H9 (cell line): ENCODE measurements at regions not wholly inside any gene's neighbourhood (a gene's known extent, or its start where the extent isn't known, plus 50 kb on each side); places are given as distances from the start of the nearest gene placed in this dataset.

ENCODE experiments used
- DNase-seq: peaks from one replicate; pipeline ENCODE4 v3.0.0-alpha.2; 2017
- H2AFZ ChIP-seq: one replicate; pipeline ENCODE4 v1.6.1; 2013; ENCODE audit warnings: mild to moderate bottlenecking, low read length, control low read depth, moderate library complexity
- H2AK5ac ChIP-seq: 2 replicates; pipeline ENCODE4 v1.6.1; 2013; ENCODE audit warnings: low read length, control low read depth, mixed read lengths; ENCODE audit not compliant: insufficient read length
- H2BK120ac ChIP-seq: one replicate; pipeline ENCODE4 v1.6.1; 2013; ENCODE audit warnings: low read depth, mild to moderate bottlenecking, low read length, control low read depth, inconsistent platforms; ENCODE audit not compliant: poor library complexity, severe bottlenecking
- H2BK12ac ChIP-seq: 2 replicates; pipeline ENCODE4 v1.6.1; 2013; ENCODE audit warnings: low read length, control low read depth, mixed read lengths, low read depth; ENCODE audit not compliant: insufficient read length
- H2BK15ac ChIP-seq: 2 replicates; pipeline ENCODE4 v1.6.1; 2013; ENCODE audit warnings: low read depth, low read length, control low read depth
- H2BK20ac ChIP-seq: one replicate; pipeline ENCODE4 v1.6.1; 2013; ENCODE audit warnings: low read depth, mild to moderate bottlenecking, low read length, control low read depth, inconsistent platforms; ENCODE audit not compliant: poor library complexity, severe bottlenecking
- H2BK5ac ChIP-seq: 2 replicates; pipeline ENCODE4 v1.6.1; 2013; ENCODE audit warnings: low read length, control low read depth, mixed read lengths; ENCODE audit not compliant: insufficient read length
- H3K14ac ChIP-seq: 2 replicates; pipeline ENCODE4 v1.6.1; 2013; ENCODE audit warnings: low read length, control low read depth; ENCODE audit not compliant: insufficient read depth
- H3K18ac ChIP-seq: 2 replicates; pipeline ENCODE4 v1.6.1; 2013; ENCODE audit warnings: low read depth, mild to moderate bottlenecking, mixed read lengths, low read length, control low read depth; ENCODE audit not compliant: insufficient read length
- H3K23ac ChIP-seq: 2 replicates; pipeline ENCODE4 v1.6.1; 2013; ENCODE audit warnings: low read length, control low read depth, mixed read lengths, low read depth; ENCODE audit not compliant: insufficient read length
- H3K23me2 ChIP-seq: 2 replicates; pipeline ENCODE4 v1.6.1; 2013; ENCODE audit warnings: low read depth, mild to moderate bottlenecking, mixed read lengths, low read length, control low read depth; ENCODE audit not compliant: insufficient read length, poor library complexity, severe bottlenecking
- H3K27ac ChIP-seq: 2 replicates; pipeline ENCODE4 v1.5.1; 2013; ENCODE audit warnings: low read length, control low read depth, mixed read lengths, low read depth; ENCODE audit not compliant: insufficient read length
- H3K27me3 ChIP-seq: 2 replicates; pipeline ENCODE4 v1.6.1; 2013; ENCODE audit warnings: low read length, control low read depth, inconsistent platforms; ENCODE audit not compliant: insufficient read depth
- H3K4ac ChIP-seq: 2 replicates; pipeline ENCODE4 v1.6.1; 2013; ENCODE audit warnings: low read depth, mild to moderate bottlenecking, control low read depth, inconsistent platforms, low read length, moderate library complexity
- H3K4me1 ChIP-seq: 2 replicates; pipeline ENCODE4 v1.6.1; 2013; ENCODE audit warnings: low read length, control low read depth, inconsistent platforms; ENCODE audit not compliant: insufficient read depth
- H3K4me2 ChIP-seq: 2 replicates; pipeline ENCODE4 v1.6.1; 2013; ENCODE audit warnings: low read length, control low read depth, mixed read lengths; ENCODE audit not compliant: insufficient read length, insufficient read depth
- H3K56ac ChIP-seq: 2 replicates; pipeline ENCODE4 v1.6.1; 2013; ENCODE audit warnings: low read depth, mild to moderate bottlenecking, mixed read lengths, low read length, control low read depth; ENCODE audit not compliant: insufficient read length
- H3K79me1 ChIP-seq: 2 replicates; pipeline ENCODE4 v1.6.1; 2013; ENCODE audit warnings: low read depth, mild to moderate bottlenecking, moderate library complexity, low read length, control low read depth, inconsistent platforms; ENCODE audit not compliant: insufficient read depth, poor library complexity, severe bottlenecking
- H3K79me2 ChIP-seq: 2 replicates; pipeline ENCODE4 v1.6.1; 2013; ENCODE audit warnings: low read length, control low read depth, inconsistent platforms; ENCODE audit not compliant: insufficient read depth
- H3K9ac ChIP-seq: 2 replicates; pipeline ENCODE4 v1.6.1; 2013; ENCODE audit warnings: low read length, control low read depth, mixed read lengths; ENCODE audit not compliant: insufficient read length; ENCODE audit errors: extremely low read depth
- H3K9me3 ChIP-seq: one replicate; pipeline ENCODE4 v1.6.1; 2013; ENCODE audit warnings: low read depth, low read length, inconsistent platforms; ENCODE audit not compliant: control insufficient read depth
- H3T11ph ChIP-seq: one replicate; pipeline ENCODE4 v1.6.1; 2013; ENCODE audit warnings: mild to moderate bottlenecking, low read length, control low read depth, inconsistent platforms
- H4K20me1 ChIP-seq: one replicate; pipeline ENCODE4 v1.6.1; 2013; ENCODE audit not compliant: control insufficient read depth, insufficient read length, insufficient read depth
- H4K5ac ChIP-seq: 2 replicates; pipeline ENCODE4 v1.6.1; 2013; ENCODE audit warnings: low read depth, mild to moderate bottlenecking, mixed read lengths, low read length, control low read depth; ENCODE audit not compliant: insufficient read length
- H4K8ac ChIP-seq: replicated peaks from 2 replicates; pipeline ENCODE4 v1.6.1; 2013; ENCODE audit warnings: low read length, control low read depth, mixed read lengths, low read depth; ENCODE audit not compliant: insufficient read length
- H4K91ac ChIP-seq: 2 replicates; pipeline ENCODE4 v1.6.1; 2013; ENCODE audit warnings: low read depth, mild to moderate bottlenecking, moderate library complexity, mixed read lengths, low read length, control low read depth; ENCODE audit not compliant: insufficient read length
- H3K27ac Mint-ChIP-seq, 3 experiments: 2 replicates in 2 of 3; 3 replicates in 1 of 3; pipeline ENCODE4 v1.8.0; 2020 to 2021; ENCODE audit warnings: mixed read lengths in 3 of 3, mild to moderate bottlenecking in 1 of 3, moderate library complexity in 1 of 3
- H3K27me3 Mint-ChIP-seq: 2 replicates; pipeline ENCODE4 v1.8.0; 2021; ENCODE audit warnings: low read depth, mild to moderate bottlenecking, moderate library complexity, mixed read lengths
- H3K36me3 Mint-ChIP-seq, 3 experiments: 2 replicates in 2 of 3; 3 replicates in 1 of 3; pipeline ENCODE4 v1.8.0; 2020 to 2021; ENCODE audit warnings: low read depth in 3 of 3, mixed read lengths in 3 of 3; ENCODE audit not compliant: insufficient read depth in 1 of 3
- H3K4me1 Mint-ChIP-seq, 2 experiments: 2 replicates each; pipeline ENCODE4 v1.8.0; 2020; ENCODE audit warnings: mixed read lengths in 2 of 2
- H3K4me3 Mint-ChIP-seq, 2 experiments: 2 replicates in 1 of 2; 3 replicates in 1 of 2; pipeline ENCODE4 v1.8.0; 2020 to 2021; ENCODE audit warnings: mild to moderate bottlenecking in 2 of 2, mixed read lengths in 2 of 2, moderate library complexity in 1 of 2
- H3K9me3 Mint-ChIP-seq, 2 experiments: 2 replicates in 1 of 2; 3 replicates in 1 of 2; pipeline ENCODE4 v1.8.0; 2020; ENCODE audit warnings: mild to moderate bottlenecking in 2 of 2, mixed read lengths in 2 of 2, moderate library complexity in 1 of 2
- CTCF ChIP-seq: fragments of 200-600 bp; sonication (generic); conservative IDR thresholded peaks from 3 replicates; pipeline ENCODE4 v1.8.0; 2021; ENCODE audit warnings: antibody characterized with exemption, mild to moderate bottlenecking
- WGBS: extraction: QIAGEN DNeasy Blood & Tissue Kit; methylation state at CpG from one replicate; pipeline ENCODE4 v1.1.7; 2013; ENCODE audit warnings: missing lambda C conversion rate, low lambda C conversion rate, mixed read lengths; ENCODE audit not compliant: insufficient read length; ENCODE audit errors: extremely low coverage; 5-methylcytosine and 5-hydroxymethylcytosine counted together

DNA sequence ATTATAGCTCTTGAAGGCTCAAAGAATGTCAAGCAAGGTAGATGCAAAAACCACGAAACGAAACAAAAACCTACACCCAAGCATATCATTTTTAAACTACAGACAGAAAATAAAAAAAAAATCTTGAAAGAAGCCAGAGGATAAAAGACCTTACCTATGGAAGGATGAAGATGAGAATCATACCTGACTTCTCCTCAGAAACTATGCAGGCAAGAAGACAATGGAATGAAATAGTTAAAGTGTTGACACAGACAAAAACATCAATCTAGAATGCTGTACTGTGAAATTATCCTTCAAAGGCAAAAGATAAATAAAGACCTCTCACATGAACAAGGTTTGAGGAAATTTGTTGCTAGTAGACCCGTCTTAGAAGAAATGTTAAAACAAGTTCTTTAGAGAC is 372.0 kb downstream of the ZIC4 start:
- Histone ChIP-seq H3K4me1 (no peaks in the 10 kb centered on the region), H2BK5ac (no peak overlapping the region), H3K79me2 (no peaks in the 10 kb centered on the region), H3K14ac (no peak overlapping the region), H2BK12ac (no peak overlapping the region), H2BK15ac (no peak overlapping the region), H3K27me3 (no peaks in the 10 kb centered on the region), H3K4me2 (no peak overlapping the region), H3K9ac (no peak overlapping the region), H2AFZ (no peak overlapping the region), H4K91ac (no peak overlapping the region), H4K8ac (no peak overlapping the region), H3K79me1 (no peaks in the 10 kb centered on the region), H3K23me2 (no peaks in the 10 kb centered on the region), H3K18ac (no peak overlapping the region), H3K4ac (no peak overlapping the region), H4K5ac (no peak overlapping the region), H3K23ac (no peak overlapping the region), H2BK20ac (no peak overlapping the region), H3K56ac (no peak overlapping the region), H2BK120ac (no peak overlapping the region), H3K27ac (no peak overlapping the region), H3T11ph (no peak overlapping the region), H4K20me1 (no peaks in the 10 kb centered on the region), H2AK5ac (no peak overlapping the region), H3K9me3 (no peaks in the 10 kb centered on the region)
- Mint-ChIP-seq H3K4me1 (no peaks in the 10 kb centered on the region), H3K9me3 (peaks cover 12 to 13% of the 10 kb centered on the region in 2 experiments), H3K27ac (no peak overlapping the region), H3K36me3 (peaks cover 4 to 11% (median 10%) of the 10 kb centered on the region in 3 experiments), H3K4me3 (no peak overlapping the region), H3K27me3 (no peaks in the 10 kb centered on the region)
- DNase-seq: no peak
- no peak for TF ChIP-seq CTCF
- no CpG with 5 or more reads among the region's 3 CpGs for WGBS
